ENCODE measurements at regions not wholly inside any gene's neighbourhood (a gene's known extent, or its start where the extent isn't known, plus 50 kb on each side); places are given as distances from the start of the nearest gene placed in this dataset.

GRCh38 chr13:85386424-85386823, 412.8 kb downstream of the SLITRK6 start:
- TF ChIP-seq, protein P1, sequence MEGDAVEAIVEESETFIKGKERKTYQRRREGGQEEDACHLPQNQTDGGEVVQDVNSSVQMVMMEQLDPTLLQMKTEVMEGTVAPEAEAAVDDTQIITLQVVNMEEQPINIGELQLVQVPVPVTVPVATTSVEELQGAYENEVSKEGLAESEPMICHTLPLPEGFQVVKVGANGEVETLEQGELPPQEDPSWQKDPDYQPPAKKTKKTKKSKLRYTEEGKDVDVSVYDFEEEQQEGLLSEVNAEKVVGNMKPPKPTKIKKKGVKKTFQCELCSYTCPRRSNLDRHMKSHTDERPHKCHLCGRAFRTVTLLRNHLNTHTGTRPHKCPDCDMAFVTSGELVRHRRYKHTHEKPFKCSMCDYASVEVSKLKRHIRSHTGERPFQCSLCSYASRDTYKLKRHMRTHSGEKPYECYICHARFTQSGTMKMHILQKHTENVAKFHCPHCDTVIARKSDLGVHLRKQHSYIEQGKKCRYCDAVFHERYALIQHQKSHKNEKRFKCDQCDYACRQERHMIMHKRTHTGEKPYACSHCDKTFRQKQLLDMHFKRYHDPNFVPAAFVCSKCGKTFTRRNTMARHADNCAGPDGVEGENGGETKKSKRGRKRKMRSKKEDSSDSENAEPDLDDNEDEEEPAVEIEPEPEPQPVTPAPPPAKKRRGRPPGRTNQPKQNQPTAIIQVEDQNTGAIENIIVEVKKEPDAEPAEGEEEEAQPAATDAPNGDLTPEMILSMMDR (IDR thresholded peaks at IDR 0.05) = no peak
- TF ChIP-seq POLR2A (IDR thresholded peaks at IDR 0.05) = no peak
- no peak for TF ChIP-seq POLR2AphosphoS5 (IDR thresholded peaks at IDR 0.05)
